ENCODE measurements at regions not wholly inside any gene's neighbourhood (a gene's known extent, or its start where the extent isn't known, plus 50 kb on each side); places are given as distances from the start of the nearest gene placed in this dataset.

DNA sequence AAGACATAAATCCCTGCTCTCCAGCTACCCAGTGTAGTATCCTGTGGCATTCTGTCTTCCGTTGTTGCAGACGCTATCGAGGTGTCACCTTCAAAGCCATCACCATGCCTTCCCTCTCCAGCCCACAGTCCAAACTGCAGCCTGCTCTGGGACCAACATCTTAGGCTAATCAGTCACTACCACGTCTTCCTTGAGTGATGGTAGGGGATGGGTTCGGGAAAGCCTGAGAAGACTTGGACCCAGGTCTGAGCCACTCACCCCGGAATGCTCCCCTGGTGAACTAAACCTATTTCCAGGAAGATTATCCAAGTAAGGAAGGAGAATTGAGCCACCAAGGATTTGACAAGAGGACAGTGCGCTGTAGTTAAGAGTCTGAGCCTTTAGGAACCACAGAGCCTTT lies 52.9 kb upstream of the IRX1 start:
- intact Hi-C loops (cut with DNase I) = no loop called here
- no peak for ATAC-seq
- DNase-seq (ENCODE audit: missing footprints) = no peak

DNA sequence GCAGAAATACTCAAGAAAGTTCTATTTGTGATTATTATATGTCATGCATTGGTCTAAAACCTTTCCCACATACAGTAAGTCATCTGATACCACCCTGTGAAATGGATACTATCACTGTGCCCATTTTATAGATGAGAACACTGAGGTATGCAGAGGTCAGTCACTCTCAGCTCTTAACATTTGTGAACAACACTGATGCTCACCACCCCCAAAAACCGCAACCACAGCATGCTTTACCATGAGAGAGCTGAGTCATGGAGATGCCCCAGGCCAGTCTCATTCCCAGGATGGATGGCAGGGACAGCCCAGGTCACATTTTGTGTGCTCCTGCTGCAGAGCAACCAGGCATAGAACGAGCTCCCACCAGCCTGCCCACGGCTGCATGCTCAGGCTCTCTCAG lies 53.5 kb upstream of the IRX1 start:
- DNase-seq (ENCODE audit: missing footprints) (no peak), ATAC-seq (no peak)
- intact Hi-C loops (cut with DNase I) = no loop called here

DNA sequence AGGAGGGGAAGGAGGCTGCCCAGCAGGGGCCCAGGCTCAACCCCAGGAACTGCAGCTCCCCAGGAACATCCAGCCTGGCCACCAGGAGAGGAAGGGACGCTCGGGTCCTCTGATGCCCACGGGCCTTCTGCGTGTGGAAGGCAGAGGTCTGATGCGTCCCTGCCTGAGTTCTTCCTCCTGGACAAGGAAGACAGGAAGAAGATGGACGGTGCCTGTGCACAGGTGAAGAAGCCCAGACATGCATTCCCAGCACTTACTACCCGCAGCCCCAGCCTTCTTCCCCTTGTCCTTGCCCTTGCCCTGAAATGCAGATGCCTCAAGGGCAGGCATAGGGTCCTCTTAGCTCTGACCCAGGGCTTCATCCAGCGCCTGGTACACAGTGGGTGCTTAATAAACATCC lies 56.7 kb upstream of the IRX1 start:
- intact Hi-C loops (cut with DNase I) = no loop called here
- ATAC-seq = no peak
- DNase-seq (ENCODE audit: missing footprints) = no peak

DNA sequence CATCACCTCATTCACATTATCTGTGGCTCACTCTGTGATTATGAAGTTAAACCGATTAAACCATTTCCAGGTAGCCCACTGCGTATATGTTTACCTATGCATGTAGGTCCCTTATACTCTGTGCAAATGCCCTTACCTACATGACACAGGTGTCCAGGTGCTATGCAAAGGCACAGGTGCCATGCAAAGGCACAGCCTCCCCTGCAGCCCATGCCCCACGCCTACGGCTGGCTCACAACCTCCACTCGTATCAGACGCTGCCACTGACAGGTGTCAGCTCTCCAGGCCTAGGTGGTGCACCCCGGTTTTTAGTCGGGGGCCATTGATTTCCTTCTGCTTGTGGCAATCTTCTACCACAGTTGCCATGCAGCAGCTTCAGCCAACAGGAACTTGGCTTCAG lies 57.7 kb upstream of the IRX1 start:
- DNase-seq (ENCODE audit: missing footprints) (no peak), ATAC-seq (no peak)
- intact Hi-C loops (cut with DNase I) = no loop called here

DNA sequence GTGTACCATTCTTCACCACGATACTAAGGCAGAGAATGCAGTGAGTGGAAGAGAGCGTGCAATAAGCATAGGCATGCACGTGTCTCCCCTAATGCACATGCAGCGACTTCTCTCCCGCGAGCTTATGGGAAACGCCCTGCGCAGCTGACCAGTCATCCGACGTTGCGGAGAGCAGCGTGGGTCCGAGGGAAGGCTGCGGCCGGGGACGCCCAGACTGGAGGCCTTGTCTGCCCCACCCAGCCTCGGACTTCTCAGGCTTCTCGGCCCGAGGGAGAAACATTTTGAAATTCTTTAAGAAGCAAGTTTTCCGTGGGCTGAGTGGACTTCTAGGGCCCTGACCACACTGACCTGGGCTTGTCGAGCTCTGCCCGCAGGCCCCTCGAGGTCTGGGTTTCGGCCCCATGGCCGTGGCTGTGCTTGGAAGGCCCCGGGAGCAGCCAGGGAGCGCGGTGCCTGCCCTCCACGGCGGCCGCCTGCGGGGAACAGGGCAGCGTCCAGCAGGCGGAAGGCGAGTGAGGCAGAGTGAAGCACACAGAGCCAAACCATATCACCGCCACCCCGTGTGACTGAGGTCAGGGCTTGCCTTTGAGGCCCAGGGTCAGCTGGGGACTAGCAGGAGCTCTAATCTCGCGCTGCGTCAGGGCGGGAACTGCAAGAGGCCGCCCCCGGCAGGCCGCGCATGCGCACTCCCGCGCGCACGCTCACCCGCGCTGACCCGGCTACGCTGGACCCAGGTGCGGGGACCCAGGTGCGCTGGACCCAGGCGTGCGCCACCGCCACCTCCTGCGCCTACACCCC lies 60.0 kb upstream of the IRX1 start:
- ATAC-seq (no peak), DNase-seq (ENCODE audit: missing footprints) (no peak)
- intact Hi-C loops (cut with DNase I) = no loop called here

DNA sequence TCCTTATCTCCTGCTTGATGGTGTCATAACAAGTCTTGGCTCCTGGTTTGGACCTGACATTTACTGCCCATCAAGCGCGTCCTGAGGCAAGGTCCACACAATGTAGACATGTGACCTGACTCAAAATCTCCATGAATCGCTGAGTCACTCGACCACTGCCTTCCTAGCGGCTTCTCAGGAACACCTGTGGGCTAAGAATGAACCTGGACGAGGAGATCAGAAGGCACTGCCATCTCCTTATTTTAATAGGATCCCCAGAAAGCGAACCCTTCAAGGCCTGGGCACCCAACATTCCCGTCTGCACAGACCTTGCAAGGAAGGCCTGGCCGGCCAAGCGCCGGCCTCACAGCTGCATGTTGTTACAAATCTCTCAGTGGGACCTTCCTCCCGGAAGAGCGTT lies 60.6 kb upstream of the IRX1 start:
- intact Hi-C loops (cut with DNase I) = no loop called here

DNA sequence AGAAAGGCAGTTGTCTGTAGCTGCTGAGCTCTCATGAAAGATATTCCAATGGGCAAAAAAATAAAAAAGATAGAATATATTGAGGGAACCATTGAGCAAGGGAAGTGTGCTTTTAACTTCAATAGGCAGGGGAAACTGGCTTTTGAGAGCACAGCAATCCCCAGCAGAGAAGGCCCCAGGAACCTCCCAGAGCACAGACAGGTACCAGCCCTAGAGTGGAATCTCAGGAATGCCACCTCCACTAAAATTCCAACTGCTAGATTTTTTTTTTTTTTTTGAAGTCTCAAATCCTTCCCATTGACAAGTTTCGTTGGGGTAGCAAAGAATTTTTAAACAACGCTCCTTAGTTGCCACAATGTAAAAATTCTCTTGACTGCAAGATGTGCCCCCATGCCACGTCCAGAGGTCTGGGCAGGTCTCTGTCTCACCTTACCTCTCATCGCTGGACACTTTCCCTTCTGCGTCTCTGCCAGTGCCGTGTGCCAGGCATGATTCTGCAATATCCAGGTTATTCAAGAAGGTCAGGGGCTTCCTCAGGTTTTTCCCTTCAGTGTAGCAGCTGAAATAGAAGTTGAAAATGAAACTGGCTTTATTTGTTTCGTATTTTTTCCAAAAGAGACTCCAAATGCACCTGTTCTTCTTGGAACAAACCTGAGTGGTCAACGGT lies 64.2 kb upstream of the IRX1 start:
- intact Hi-C loops (cut with DNase I) = no loop called here
- no peak for ATAC-seq
- DNase-seq (ENCODE audit: missing footprints) = no peak

More for the DNA sequence above, 60.6 kb upstream of the IRX1 start:
- DNase-seq (ENCODE audit: missing footprints) (no peak), ATAC-seq (no peak)

DNA sequence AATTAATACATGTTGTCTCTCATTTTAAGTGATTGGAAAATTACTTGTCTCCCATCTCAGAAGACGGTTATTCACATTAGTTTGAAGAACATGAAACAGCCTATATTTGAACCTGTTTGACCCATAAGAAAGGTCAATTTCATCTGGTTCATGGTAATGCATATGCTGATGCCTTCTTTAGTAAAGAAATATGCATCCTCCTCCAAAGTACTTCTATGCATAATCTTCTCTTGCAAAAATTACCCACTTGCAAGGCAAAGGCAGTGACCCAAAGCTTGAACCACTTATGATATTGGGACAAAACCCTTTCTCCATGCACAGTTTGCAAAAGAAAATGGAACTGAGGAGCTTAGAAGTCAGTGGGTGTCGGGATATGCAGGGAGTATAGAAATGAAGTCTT lies 65.4 kb upstream of the IRX1 start:
- ATAC-seq (no peak), DNase-seq (ENCODE audit: missing footprints) (no peak)
- intact Hi-C loops (cut with DNase I) = no loop called here

DNA sequence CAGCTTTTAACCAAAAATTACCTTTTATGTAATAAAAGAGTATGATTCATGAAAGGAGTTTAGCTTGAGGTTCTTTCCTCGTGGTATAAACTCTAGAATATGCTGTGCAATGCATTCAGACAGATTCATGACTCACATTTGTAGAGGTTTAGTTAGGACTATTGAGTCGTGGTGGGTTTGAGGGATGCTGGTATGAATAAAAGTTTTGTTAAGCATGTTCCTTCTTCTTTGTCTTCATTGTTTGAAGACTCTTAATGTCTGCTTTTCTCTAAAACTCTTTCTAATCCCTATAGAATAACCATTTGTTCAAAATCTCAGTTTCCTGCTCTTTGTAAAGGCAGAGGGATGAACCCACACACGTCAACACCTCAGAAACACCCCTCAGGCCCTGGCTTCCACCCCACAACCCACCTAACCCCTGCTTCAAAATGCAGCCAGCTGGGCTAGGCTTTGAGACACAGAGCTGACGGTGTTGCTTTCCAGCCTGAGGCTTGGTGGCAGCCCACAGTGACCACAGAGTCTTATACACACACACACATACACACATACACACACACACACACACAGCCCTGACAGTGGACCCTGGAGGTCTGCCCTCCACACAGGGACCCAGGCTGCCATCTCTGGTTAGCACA lies 69.0 kb upstream of the IRX1 start:
- no peak for DNase-seq (ENCODE audit: missing footprints)
- ATAC-seq = no peak
- intact Hi-C loops (cut with DNase I) = no loop called here

DNA sequence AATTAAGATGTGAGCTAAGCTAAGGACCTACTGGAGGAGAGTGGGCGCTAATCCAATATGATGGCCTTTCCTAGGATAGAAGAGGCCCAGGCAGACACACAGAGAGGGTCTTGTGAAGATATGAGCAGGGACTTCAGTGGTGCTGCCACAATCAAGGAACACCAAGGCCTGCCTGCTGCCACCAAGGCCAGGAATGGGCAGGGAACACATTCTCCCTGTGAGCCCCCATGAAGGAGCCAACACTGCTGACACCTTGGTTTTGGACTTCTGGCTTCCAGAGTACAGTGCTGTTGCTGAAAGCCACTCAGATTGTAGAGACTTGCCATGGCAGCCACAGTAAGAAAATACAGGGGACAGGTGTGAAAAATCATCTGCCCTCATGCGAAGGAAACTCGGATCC lies 73.1 kb upstream of the IRX1 start:
- no peak for ATAC-seq
- no peak for DNase-seq (ENCODE audit: missing footprints)
- intact Hi-C loops (cut with DNase I) = no loop called here

DNA sequence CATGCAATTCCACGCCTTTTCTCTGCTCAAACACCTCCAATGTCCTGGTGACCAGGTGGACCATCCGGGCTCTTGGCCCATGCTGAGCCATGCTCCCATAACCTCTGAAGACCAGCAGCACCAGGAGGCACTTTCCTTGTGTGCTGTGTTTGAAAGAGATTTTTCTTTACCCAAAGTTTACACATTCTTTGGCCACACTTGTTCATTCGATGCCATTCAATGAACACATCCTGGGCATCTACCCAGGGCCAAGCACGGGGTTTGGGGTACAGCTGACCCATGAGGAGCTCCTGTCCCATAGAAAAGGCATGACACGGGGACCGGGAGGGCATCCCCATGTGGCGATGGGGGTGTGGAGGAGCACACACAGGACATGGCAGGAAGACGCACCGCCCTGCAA lies 77.1 kb upstream of the IRX1 start:
- DNase-seq (ENCODE audit: missing footprints) = no peak
- intact Hi-C loops (cut with DNase I) = no loop called here
- ATAC-seq = no peak

DNA sequence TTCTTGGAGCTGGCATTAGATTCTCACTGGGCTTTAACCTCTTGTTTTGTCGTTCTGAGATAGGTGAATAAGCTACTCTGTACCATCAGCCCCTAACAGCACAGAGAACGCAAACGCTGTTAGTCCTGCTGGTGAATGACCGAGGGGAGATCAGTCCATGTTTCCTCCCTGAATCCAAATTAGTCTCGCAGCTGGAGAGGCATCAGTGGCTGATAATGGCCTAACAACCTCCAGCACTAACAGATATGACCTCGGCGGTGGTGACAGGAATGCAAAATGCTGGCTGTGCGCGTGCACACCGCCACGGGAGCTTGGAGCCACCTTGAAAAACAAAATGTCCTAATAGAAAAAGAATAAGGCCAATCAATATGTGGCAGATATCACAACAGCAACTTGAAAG lies 77.6 kb upstream of the IRX1 start:
- ATAC-seq (no peak), DNase-seq (ENCODE audit: missing footprints) (no peak)
- intact Hi-C loops (cut with DNase I) = no loop called here

DNA sequence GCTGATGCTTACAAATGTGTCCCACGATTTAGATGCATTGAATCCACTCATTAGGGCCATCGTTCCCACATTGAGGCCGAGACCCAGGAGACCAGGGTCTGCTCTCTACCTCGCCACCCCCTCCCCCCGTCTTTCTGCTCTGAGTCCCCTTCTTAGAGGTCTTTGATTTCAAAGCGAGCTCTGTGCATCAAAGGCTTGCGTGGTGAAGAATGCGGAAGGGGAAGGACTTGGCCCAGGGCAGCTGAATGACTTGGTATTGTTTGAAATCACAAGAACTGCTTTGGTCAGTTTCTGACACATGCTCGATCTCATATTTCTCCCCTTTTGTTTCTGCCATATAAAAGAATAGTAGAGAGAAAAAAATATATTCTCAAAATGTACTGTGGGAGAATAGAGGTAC lies 78.3 kb upstream of the IRX1 start:
- no peak for ATAC-seq
- intact Hi-C loops (cut with DNase I) = no loop called here
- no peak for DNase-seq (ENCODE audit: missing footprints)

DNA sequence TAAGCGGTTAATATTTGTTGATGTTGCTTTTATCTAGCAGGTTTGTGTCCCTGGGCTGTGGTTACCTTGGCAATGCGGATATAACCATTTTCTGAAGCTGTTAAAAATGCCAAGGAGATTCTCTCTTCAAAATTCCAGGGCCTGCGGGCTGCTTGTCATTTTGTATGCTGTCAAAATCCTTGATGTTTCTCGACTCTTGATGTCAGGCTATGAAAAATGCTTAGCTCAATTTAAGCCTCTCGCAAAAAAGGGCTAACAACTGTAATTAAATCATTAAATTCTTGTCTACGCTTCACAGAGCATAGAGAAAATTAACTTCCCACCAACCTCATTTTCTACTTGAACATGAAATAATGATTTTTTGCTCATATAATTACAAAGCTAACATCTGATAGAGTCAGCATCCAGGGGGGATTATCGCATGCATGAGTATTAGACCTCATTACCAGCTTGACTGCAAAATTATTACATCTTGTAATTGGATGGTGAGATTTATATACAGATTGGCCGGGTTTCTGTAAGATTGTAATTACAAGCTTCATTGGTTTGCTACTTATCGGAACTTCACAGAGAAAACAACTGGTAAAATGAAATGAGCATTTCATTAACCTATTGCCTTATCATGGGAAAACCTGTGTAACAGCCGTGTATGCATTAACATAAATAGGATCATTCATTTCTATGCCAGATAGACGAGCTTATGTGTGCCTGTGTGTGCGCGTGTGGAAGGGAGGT lies 83.1 kb upstream of the IRX1 start:
- no peak for ATAC-seq
- intact Hi-C loops (cut with DNase I) = no loop called here
- DNase-seq (ENCODE audit: missing footprints) = no peak

DNA sequence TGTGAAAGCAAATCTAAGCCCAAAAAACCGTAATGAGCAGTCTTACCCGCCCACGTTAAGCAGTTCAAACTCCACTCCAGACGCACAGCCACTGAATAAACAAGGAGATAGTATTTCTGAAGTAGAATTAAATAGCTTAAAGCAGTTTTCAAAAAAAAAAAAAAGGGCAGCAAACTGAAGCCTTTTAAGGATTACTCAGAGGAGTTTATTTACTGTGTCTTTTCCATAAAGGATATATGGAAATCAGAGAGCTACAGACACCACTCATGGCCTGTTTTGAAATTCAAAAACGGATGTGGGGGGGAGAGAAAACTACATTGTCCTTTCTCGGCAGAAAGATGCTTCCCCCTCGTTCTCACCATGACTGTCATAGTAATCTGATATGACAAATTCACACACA lies 83.7 kb upstream of the IRX1 start:
- intact Hi-C loops (cut with DNase I) = no loop called here
- no peak for ATAC-seq
- DNase-seq (ENCODE audit: missing footprints) = no peak

DNA sequence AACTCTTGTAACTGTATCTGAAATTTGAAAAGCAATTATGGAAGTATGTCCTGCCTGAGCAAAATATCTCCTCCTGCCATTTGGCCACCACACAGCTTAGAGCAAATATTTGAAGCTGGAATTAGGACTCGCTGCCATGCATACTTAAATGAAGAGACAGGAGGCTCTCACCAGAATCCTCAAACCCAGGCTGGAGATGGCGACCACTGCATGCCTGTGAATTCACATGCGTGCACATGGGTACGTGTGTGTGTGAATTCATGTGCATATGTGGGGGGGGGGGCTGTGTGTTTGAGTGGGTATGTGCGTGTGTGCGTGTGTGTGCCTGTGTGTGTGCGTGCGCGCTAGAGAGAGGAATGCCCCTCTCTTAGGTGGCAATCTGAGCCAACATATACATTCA lies 84.1 kb upstream of the IRX1 start:
- ATAC-seq (no peak), DNase-seq (ENCODE audit: missing footprints) (no peak)
- intact Hi-C loops (cut with DNase I) = no loop called here

DNA sequence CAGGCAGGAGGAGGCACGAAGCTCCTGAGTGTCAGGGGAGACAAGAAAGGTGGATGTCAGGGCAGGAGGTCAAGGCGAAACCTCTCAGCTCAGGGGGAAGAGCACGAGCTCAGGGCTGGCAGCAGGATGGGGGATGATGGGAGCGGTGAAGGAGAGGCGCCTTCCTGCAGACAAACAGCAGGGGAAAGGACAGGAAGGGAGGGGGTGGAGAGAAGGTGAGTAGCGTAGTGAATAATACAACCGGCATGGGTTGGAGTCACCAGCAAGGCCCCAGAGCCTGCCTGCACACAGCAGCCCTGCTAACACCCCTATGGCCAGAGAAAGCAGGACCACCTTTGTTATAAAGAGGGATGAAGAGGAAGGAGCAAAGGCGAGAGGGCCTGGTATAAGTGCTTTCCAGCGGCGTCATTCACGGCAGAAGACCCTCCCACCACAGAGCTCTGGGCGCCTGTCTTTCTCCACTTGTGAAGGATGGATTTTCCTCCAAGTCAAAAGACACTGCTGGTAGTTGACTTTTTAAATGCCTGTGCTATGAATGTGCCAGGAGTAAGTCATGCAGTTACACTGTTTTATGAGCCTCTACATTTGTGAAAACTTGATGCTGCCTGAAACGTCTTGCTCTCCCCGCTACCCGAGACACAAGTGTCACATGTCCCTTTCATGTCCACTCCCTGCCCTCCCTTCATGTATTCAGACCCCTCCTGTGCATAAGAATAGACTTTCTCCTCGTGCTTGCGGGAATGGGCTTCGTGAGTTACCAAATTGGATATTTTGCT lies 84.8 kb upstream of the IRX1 start:
- ATAC-seq (no peak), DNase-seq (ENCODE audit: missing footprints) (no peak)

DNA sequence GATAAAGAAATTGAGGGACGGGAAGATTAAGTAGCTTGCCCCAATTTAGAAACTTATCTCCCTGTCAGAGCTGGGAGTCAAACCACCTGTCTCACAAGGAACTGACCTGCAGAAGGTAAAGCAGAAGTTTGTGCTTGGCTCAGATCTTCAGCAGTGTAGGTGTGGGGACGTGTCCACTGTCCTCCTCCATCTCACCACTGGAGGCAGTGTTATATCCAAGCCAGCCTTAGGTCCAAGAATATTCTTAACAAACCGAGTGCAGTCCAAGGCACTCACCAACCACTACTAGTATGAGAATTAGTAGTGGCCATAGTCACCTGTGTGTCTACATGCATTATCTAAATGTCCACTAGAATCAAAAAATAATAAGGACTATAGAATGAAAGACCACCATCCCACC lies 86.3 kb upstream of the IRX1 start:
- ATAC-seq (no peak), DNase-seq (ENCODE audit: missing footprints) (no peak)
- intact Hi-C loops (cut with DNase I) = no loop called here

More for the DNA sequence above, 84.8 kb upstream of the IRX1 start:
- intact Hi-C loops (cut with DNase I) = no loop called here

DNA sequence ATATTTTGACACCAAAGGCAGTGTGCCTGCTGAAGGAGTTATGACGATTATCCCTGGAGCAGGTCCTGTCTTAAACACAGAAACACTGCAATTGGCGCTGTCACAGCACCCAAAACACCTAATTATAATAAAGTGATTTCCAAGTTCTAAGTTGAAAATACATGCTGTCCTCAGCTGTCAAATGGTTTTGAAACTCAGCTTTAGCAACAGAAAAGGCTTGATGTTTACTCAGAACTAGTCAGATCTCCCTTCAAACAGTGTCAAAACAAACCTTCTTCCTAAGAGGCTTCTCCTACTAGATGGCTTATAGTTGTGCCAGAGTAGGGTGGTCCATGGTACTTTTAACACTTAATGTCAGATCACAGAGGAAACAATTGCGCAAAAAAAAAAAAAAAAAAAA lies 87.2 kb upstream of the IRX1 start:
- no peak for DNase-seq (ENCODE audit: missing footprints)
- intact Hi-C loops (cut with DNase I) = no loop called here
- no peak for ATAC-seq
